ENCODE measurements at regions not wholly inside any gene's neighbourhood (a gene's known extent, or its start where the extent isn't known, plus 50 kb on each side); places are given as distances from the start of the nearest gene placed in this dataset.
"Not testable (repeated sequence)": the region's sequence is repeated elsewhere in the genome, so short reads cannot be mapped to it uniquely, and the experiment has no call there.

GRCh38 chr13:90734497-90734896 lies 613.0 kb upstream of the MIR17HG start:
- TF ChIP-seq POLR2AphosphoS5 (IDR thresholded peaks at IDR 0.05; ENCODE audit: low read depth); CTCF (conservative IDR thresholded peaks at IDR 0.05; ENCODE audit: low read depth in 2 of 2); REST (IDR thresholded peaks at IDR 0.05; ENCODE audit: unreplicated experiment): not testable (repeated sequence)

All from GM23338 (cell line).